ENCODE measurements at regions not wholly inside any gene's neighbourhood (a gene's known extent, or its start where the extent isn't known, plus 50 kb on each side); places are given as distances from the start of the nearest gene placed in this dataset.

- TF ChIP-seq, protein P1, sequence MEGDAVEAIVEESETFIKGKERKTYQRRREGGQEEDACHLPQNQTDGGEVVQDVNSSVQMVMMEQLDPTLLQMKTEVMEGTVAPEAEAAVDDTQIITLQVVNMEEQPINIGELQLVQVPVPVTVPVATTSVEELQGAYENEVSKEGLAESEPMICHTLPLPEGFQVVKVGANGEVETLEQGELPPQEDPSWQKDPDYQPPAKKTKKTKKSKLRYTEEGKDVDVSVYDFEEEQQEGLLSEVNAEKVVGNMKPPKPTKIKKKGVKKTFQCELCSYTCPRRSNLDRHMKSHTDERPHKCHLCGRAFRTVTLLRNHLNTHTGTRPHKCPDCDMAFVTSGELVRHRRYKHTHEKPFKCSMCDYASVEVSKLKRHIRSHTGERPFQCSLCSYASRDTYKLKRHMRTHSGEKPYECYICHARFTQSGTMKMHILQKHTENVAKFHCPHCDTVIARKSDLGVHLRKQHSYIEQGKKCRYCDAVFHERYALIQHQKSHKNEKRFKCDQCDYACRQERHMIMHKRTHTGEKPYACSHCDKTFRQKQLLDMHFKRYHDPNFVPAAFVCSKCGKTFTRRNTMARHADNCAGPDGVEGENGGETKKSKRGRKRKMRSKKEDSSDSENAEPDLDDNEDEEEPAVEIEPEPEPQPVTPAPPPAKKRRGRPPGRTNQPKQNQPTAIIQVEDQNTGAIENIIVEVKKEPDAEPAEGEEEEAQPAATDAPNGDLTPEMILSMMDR (IDR thresholded peaks at IDR 0.05): no peak
- no peak for TF ChIP-seq POLR2A (IDR thresholded peaks at IDR 0.05)
These were observed 167.8 kb downstream of the HNMT start for GRCh38 chr2:138132108-138132507.

Data from uterus (tissue), 2 donors.